GM18873 (cell line): ENCODE measurements at regions not wholly inside any gene's neighbourhood (a gene's known extent, or its start where the extent isn't known, plus 50 kb on each side); places are given as distances from the start of the nearest gene placed in this dataset.

Source experiments
- ATAC-seq: cut with Tn5 transposase; IDR thresholded peaks from one replicate; pipeline ENCODE4 v1.9.1; 2021; ENCODE audit warnings: mild to moderate bottlenecking, moderate library complexity, moderate number of reproducible peaks; ENCODE audit not compliant: unreplicated experiment, low FRiP score

DNA sequence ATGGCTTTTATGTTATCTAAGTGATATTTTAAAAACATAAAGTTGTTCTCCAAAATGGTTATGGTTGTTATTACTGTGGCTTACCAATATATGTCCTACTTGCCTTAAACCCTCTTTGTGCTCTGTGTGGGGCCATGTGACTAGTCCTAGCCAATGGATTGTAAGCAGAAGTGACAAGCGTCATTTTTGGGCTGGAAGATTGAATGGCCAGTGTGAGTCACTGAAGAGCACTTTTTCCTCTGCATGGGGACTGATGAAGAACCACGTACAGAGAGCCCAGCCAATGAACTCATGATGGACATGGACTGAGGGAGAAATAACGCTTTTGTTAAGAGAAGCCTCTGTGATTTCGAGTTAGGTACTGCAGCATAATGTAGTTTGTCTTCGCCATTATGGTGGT is 332.7 kb downstream of the EDEM1 start:
- ATAC-seq, result no peak

DNA sequence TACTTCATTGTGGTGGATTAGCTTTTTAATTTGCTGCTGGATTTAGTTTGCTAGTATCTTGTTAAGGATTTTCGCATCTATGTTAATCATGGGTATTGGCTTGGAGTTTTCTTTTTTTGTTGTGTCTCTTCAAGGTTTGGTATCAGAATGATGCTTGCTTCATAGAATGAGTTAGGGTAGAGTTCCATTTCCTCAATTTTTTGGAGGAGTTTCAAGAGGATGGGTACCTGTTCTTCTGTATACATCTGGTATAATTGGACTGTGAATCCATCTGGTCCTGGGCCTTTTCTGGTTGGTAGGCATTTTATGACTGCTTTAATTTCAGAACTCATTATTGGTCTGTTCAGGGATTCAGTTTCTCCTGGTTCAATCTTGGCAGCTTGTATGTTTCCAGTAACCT is 335.6 kb downstream of the EDEM1 start:
- no peak for ATAC-seq

DNA sequence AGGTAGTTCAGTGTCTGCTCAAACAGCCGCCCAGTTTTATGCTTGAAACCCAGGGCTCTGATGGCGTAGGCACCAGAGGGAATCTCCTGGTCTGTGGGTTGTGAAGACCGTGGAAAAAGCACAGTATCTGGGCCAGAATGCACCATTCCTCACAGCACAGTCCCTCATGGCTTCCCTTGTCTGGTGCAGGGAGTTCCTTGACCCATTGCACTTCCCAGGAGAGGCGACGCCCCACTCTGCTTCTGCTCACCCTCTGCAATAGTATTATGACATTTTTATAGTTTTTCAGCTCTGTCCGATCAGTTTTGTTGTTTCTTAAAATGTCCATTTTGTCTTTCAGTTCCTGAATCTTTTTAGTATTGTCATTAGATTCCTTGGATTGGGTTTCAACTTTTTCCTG is 343.5 kb downstream of the EDEM1 start:
- ATAC-seq, result no peak

DNA sequence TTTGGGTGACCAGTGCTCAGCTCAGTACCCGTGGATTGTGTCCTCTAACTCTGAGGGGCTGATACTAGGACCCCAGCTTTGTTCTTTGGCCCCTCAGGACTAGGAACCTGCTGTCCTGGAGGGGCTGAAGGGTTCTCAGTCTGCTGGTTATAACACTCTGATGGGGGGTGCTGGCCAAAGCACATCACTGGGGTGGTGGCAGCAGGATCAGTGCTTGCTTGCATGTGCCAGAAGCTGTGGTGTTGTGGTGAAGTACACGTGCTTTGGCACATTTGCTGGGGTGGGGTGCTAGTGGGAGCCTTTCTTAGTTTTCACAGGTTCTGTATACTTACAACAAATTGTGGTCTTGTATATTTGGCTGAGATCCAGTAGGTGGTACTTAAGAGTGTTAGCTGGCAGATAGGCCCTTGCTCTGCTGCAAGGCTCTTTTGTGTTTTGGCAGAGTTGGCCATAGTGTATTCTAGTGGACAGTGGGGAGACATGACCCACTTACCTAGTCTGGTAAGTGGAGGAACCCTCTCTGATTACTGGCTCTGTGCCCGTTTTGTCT is 344.3 kb downstream of the EDEM1 start:
- ATAC-seq, result no peak

DNA sequence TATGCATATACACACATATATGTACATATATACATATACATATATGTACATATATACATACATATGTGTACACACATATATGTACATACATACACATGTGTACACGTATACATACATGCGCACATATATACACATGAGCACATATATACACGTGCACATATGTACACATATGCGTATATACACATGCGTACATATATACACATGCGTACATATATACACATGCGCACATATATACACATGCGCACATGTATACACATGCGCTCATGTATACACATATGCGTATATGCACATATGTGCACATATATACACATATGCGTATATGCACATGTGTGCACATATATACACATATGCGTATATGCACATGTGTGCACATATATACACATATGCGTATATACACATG is 353.0 kb downstream of the EDEM1 start:
- ATAC-seq, result no peak

DNA sequence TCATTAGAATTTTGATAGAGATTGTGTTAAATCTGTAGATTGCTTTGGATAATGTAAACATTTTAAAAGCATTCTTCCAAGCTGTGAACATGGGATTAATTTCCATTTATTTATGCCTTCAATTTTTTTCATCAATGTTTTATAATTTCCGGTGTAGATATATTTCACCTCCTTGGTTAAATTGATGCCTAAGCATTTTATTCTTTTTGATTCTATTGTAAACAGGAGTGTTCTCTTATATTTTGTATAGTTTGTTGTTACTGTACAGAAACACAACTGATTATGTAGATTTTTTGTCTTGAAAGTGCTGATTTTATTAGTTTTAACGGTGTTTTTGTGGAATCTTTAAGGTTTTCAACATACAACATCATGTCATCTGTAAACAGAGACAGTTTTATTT is 355.0 kb downstream of the EDEM1 start:
- no peak for ATAC-seq

DNA sequence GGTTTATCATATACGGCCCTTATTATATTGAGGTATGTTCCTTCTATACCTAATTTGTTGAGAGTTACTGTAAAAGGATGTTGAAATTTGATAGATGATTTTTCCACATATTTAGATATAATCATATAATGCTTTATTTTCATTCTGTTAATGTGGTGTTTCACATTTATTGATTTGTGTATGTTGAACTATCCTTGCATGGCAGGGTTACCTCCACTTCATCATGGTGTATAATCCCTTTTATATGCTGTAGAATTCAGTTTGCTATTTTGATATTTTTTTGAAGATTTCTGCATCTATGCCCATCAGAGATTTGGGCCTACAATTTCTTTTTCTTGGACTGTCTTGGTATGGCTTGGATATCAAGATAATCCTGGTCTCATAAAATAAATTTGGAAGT is 355.5 kb downstream of the EDEM1 start:
- ATAC-seq, result no peak

DNA sequence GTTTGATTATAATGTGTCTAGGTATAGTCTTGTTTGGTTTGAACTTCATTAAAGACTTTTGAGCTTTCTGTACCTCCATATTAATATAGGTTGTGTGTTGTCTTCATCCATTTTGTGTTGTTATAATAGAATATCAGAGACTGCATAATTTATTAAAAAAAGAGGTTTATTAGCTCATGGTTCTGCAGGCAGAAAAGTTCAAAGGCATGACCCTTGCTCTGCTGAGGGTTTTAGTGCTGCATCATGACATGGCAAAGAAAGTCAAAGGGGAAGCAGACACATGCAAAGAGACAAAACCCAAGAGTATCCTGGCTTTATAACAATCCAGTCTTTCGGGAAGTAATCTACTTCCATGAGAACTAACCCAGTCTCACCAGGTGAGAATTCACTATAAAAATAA is 358.2 kb downstream of the EDEM1 start:
- ATAC-seq, result no peak

DNA sequence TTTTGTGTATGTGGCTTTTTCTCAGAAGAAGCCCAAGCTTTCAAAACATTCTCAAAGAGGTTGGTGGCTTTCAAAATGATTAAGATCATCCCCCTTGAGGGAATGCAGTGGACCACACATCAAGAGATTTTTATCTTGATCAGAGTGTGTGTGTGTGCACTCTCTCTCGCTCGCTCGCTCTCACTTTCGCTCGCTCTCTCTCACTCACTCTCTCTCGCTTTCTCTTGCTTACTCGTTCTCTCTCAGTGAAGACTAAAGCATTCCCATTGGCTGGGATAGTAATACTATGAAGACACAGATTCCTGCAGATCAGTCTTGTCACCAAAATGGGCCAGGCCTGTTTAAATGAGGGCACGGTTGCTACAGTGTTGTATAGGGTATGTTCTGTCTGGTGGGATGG is 365.7 kb downstream of the EDEM1 start:
- no peak for ATAC-seq

DNA sequence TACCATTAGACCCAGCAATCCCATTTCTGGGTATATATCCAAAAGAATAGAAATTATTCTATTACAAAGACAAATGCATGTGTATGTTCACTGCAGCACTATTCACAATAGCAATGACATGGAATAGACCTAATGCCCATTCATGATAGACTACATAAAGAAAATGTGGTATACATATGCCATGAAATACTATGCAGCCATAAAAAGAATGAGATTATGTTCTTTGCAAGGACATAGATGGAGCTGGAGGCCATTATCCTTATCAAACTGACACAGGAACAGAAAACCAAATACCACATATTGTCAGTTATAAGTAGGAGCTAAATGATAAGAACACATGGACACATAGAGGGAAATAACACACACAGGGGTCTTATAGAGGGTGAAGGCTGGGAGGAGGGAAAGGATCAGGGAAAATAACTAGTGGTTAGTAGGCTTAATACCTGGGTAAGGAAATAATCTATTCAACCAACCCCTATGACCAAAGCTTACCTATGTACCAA is 366.8 kb downstream of the EDEM1 start:
- ATAC-seq, result no peak

DNA sequence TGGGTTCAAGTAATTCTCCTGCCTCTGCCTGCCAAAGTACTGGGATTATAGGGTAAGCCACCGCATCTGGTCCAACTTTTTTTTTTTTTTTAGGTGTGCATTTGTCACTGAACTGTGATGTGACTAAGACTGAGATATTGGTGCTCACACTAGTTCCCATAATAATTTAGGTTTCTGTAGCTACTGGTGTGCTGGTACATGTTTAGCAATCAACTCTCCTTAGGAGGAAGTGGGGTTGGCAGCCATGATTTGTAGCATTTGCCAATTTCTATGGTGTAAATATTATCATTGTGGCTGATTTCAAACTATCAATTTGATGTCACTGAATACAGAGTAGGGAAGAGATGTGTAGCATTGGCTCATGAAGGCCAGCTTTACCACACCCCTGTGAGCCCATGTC is 372.7 kb downstream of the EDEM1 start:
- ATAC-seq, result no peak

DNA sequence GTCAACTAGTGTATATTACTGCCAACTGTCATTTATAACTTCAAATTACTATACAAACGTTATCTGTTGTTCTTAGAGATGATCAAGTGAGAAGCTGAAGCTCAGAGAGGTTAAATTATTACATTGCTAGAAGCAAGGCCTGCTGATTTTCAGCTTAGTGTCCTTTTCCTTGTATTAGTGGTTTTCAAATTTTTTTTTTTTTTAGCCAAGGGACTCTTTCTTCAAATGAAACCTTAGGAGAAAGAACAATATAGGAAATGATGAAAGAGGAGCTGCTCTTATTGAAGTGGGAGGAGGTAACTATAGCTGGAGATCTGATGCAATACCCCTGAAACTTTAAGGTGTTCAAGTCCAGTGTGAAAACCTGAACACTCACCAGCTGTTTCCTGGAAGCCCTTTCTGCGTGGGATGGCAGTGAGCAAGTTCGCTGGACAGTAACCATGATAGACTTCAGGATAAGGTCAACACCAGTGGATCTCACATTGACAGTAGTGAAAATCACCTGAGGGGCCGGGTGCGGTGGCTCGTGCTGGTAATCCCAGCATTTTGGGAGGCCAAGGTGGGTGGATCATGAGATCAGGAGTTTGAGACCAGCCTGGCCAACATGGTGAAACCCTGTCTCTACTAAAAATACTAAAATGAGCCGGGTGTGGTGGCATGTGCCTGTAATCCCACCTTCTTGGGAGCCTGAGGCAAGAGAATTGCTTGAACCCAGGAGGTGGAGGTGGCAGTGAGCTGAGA is 376.2 kb downstream of the EDEM1 start:
- ATAC-seq, result no peak

DNA sequence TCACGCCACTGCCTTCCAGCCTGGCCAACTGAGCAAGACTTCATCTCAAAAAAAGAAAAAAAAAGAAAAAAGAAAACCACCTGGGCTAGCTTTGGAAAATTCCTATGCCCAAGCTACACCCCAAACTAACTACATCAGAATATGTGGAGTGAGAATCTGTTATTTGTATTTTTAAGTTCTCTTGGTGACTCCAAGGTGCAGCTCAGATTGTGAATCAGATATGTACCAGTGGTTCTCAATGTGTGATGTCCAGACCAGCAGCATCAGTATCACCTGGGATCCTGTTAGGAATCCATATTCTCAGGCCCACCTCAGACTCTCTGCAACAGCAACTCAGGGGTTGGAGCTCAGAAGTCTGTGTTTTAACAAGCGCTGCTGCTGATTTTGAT is 376.8 kb downstream of the EDEM1 start:
- no peak for ATAC-seq

DNA sequence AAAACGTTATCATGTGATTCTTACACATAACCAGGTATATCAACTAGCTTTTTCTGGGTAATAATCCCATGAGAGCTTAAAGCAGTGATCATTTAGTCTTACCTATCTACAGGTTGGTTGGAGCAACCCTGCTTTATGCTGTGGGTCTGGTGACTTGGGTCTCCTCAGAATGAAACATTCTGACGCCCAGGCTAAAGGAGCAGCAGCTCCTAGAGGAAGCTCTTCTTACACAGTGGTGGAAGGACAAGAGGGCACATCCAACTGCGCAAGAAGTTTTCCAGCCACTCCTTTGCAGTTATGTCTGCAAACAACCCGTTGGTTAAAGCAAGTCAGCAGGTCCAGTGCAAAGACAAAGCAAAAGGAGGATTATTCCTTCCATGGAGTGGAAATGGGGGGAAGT is 377.5 kb downstream of the EDEM1 start:
- no peak for ATAC-seq

DNA sequence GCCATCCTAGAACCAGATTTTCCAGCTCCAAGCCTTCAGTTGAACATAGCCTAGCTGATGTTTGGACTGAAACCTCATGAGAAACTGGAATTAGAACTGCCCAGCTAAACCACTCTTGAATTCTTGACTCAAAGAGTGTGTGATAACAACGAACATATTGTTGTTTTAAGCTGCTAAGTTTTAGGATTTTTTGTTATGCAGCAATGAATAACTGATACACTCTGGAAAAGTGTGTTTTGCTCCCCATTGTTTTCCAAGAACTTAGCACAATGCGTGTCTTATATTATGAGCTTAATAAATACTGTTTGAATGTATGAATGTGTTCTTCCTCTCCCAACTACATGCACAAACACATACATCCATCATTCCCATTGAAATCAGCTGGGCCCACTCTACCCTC is 379.6 kb downstream of the EDEM1 start:
- no peak for ATAC-seq

DNA sequence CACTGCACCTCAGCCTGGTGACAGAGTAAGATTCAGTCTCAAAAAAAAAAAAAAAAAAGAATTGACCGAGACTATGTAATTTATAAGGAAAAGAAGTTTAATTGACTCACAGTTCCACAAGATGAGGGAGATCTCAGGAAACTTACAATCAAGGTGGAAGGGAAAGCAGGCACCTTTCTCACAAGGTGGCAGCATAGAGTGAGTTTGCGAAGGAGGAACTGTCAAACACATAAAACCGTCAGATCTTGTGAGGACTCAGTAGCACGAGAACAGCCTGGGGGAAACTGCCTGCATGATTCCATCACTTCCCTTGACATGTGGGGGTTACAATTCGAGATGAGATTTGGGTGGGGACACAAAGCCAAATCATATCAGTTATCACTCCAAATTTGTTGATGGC is 380.9 kb downstream of the EDEM1 start:
- ATAC-seq, result no peak

DNA sequence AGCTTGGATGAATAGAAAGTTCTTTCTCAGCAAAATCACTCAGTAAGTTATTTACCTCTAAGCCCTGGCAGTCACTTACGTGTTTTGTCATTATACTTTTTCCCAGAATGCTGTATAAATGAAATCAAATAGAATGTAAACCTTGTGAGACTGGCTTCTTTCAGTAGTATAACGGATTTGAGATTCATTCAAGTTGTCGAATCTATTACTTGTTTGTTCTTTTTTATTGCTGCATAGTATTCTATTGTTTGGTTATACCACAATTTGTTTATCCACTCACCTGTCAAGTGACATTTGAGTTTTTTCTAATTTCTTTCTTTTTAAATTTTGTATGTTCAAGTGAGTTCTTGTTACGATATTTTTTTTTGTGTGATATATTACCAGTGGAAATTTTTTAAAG is 381.6 kb downstream of the EDEM1 start:
- ATAC-seq, result no peak

DNA sequence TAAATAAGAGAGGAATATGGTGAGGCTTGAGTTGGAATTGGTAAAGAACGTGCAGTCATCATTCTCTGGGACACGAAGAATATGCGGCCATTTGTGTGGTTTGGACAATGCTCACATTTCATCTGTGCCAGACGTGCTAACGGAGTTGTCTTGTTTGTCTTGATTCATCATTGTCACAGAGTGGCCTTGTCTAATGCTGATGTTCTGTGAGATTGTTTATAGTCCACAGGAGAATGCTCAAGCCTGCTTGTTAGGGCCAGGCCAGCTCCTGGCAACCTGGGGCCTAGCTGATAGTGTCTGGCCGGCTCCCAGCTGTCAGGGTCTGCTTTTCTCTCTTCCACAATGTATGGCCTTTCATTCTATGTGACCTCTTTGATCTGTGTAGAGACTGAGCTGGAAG is 384.7 kb downstream of the EDEM1 start:
- ATAC-seq, result no peak

DNA sequence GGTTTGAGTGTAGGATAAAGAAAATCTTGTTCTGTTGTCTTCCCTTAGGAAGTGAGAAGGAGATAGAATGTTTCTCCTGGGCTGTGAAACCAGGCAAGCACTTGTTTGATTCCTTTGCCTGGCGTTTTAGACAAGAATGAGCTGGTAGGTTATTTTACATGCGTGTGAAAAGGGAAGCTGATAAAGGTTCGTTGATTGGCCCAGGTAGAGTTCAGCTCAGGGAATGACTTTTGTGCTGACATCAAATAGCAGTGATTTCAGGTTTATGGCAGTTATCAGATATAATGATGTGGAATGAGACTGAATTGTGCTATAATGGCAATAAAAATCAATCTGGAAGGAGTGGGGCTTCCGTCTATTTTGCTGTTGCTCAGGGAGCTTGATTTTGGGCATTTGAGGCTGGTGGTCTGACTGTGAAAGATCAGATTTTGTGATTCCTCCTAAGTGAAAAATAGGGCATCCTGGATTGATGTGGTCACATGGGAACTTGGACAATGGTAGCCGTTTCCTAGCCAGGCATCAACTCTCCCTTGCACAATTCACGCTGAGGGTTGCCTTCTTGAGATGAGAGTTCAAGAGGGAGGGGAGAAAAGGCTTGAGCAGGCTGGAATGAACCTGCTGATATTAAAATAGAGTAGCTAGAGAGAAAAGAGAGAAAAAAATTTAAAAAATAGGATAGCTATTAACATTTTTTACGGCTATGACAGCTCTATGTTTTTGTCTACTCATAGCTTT is 388.9 kb downstream of the EDEM1 start:
- no peak for ATAC-seq

DNA sequence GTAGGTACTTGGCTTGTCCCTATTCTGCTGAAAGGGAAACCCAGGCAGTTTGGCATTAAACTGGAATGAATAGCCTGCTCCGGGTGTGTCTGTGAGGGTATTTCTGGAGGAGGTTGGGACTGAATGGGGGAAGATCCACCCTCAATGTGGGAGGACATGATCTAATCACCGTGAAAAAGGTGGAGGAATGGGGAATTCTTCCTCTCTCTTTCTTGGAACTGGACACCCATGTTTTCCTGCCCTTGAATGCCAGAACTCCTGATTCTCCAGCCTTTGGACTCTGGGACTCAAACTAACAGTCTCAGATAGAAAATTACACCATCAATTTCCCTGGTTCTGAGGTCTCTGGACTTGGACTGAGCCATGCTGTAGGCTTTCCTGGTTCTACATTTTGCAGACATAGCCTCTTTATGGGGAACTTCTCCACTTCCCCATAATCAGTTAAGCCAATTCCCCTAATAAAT is 391.7 kb downstream of the EDEM1 start:
- ATAC-seq, result no peak

DNA sequence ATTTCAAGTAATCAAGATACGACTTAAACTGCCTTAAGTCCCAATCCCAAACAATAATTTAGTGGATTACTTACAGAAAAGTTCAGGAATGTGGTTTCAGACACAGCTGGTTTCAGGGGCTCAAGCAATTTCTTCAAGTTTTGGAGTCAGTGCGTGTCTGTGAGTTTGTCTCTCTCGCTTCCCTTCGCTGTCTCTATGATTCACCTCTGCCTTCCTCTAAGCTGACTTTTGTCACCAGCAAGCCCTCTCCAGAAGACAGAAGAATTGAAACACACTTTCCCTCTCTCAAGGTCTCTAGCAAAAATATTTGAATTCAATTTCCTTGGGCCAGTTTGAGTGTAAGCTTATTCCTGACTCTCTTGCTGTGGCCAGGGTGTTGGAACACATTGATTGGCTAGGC is 392.4 kb downstream of the EDEM1 start:
- no peak for ATAC-seq

DNA sequence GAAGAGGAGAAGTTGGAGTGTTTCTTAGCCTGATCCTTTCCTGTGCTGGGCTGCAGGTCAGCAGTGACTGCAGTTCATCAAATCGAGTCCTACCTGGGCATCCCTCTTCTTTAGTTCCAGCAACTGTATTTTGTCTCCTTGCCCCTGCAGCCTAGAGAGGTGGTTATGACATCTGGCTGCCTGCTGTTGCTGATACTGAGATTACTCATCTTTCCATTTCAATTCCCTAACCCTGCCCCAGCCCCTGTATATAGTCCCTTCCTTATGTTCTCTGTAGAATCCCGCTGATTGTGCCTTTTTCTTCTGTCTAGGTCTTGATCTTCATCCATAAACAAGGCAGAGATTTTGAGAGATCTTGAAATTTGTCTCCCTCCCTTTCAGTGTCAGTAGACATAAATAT is 393.3 kb downstream of the EDEM1 start:
- ATAC-seq, result no peak
